Mesenchymal stem cell (in vitro differentiated cells and primary cell): ENCODE measurements at regions not wholly inside any gene's neighbourhood (a gene's known extent, or its start where the extent isn't known, plus 50 kb on each side); places are given as distances from the start of the nearest gene placed in this dataset.

ENCODE experiments used
- DNase-seq: peaks from one replicate; pipeline ENCODE4 v3.0.0-alpha.2; 2013
- H2AFZ ChIP-seq: one replicate; pipeline ENCODE4 v1.6.1; 2013; ENCODE audit warnings: low read depth, mild to moderate bottlenecking, control low read depth, inconsistent platforms, low read length, moderate library complexity
- H2AK5ac ChIP-seq: 2 replicates; pipeline ENCODE4 v1.6.1; 2013; ENCODE audit warnings: low read length, moderate library complexity, mild to moderate bottlenecking, inconsistent platforms; ENCODE audit not compliant: severe bottlenecking
- H2BK120ac ChIP-seq: one replicate; pipeline ENCODE4 v1.6.1; 2013; ENCODE audit warnings: low read depth, mild to moderate bottlenecking, inconsistent platforms, low read length, moderate library complexity
- H2BK12ac ChIP-seq, 2 experiments: one replicate each; pipeline ENCODE4 v1.6.1; 2013; ENCODE audit warnings: inconsistent platforms in 2 of 2, low read length in 2 of 2, mild to moderate bottlenecking in 2 of 2, moderate library complexity in 2 of 2, control low read depth in 1 of 2
- H2BK15ac ChIP-seq: one replicate; pipeline ENCODE4 v1.6.1; 2013; ENCODE audit warnings: mild to moderate bottlenecking, low read depth, inconsistent platforms; ENCODE audit not compliant: poor library complexity, severe bottlenecking
- H2BK5ac ChIP-seq: 2 replicates; pipeline ENCODE4 v1.6.1; 2013; ENCODE audit warnings: low read depth, mild to moderate bottlenecking, low read length, control low read depth, inconsistent platforms; ENCODE audit not compliant: poor library complexity, severe bottlenecking
- H3K14ac ChIP-seq, 2 experiments: one replicate each; pipeline ENCODE4 v1.6.1; 2013; ENCODE audit warnings: inconsistent platforms in 2 of 2, low read length in 2 of 2, control low read depth in 1 of 2, mild to moderate bottlenecking in 1 of 2, moderate library complexity in 1 of 2
- H3K18ac ChIP-seq, 2 experiments: one replicate each; pipeline ENCODE4 v1.6.1; 2013; ENCODE audit warnings: inconsistent platforms in 2 of 2, low read length in 2 of 2, control low read depth in 1 of 2, low read depth in 1 of 2, mild to moderate bottlenecking in 1 of 2
- H3K23ac ChIP-seq, 2 experiments: one replicate each; pipeline ENCODE4 v1.6.1; 2013; ENCODE audit warnings: inconsistent platforms in 2 of 2, low read length in 2 of 2, mild to moderate bottlenecking in 2 of 2, moderate library complexity in 2 of 2, control low read depth in 1 of 2
- H3K27ac ChIP-seq: 2 replicates; pipeline ENCODE4 v1.5.1; 2013; ENCODE audit warnings: mild to moderate bottlenecking, moderate library complexity, low read length, control low read depth, inconsistent platforms; ENCODE audit not compliant: poor library complexity, severe bottlenecking
- H3K27me3 ChIP-seq, 2 experiments: 2 replicates each; pipeline versions ENCODE4 v1.6.1 to v1.7.0; 2013; ENCODE audit warnings: low read length in 2 of 2, mild to moderate bottlenecking in 2 of 2, moderate library complexity in 2 of 2, control low read depth in 1 of 2, inconsistent platforms in 1 of 2; ENCODE audit not compliant: control insufficient read depth in 1 of 2, insufficient read depth in 1 of 2
- H3K36me3 ChIP-seq, 2 experiments: 2 replicates each; pipeline versions ENCODE4 v1.6.1 to v1.7.0; 2013; ENCODE audit warnings: low read length in 2 of 2, control low read depth in 1 of 2, inconsistent platforms in 1 of 2, low read depth in 1 of 2, mild to moderate bottlenecking in 1 of 2; ENCODE audit not compliant: insufficient read depth in 2 of 2, control insufficient read depth in 1 of 2
- H3K4ac ChIP-seq, 2 experiments: one replicate each; pipeline ENCODE4 v1.6.1; 2013; ENCODE audit warnings: inconsistent platforms in 2 of 2, low read length in 2 of 2, mild to moderate bottlenecking in 2 of 2, moderate library complexity in 2 of 2, control low read depth in 1 of 2, low read depth in 1 of 2
- H3K4me1 ChIP-seq: 2 replicates; pipeline ENCODE4 v1.6.1; 2013; ENCODE audit warnings: low read depth, low read length, control low read depth; ENCODE audit not compliant: control insufficient read depth, insufficient read depth
- H3K4me2 ChIP-seq: 2 replicates; pipeline ENCODE4 v1.6.1; 2013; ENCODE audit warnings: low read length, mild to moderate bottlenecking, inconsistent platforms; ENCODE audit not compliant: poor library complexity, severe bottlenecking
- H3K4me3 ChIP-seq, 2 experiments: 2 replicates each; pipeline versions ENCODE4 v1.5.1 to v1.7.0; 2013; ENCODE audit warnings: low read length in 2 of 2, mild to moderate bottlenecking in 2 of 2, control low read depth in 1 of 2, low read depth in 1 of 2; ENCODE audit not compliant: insufficient read depth in 1 of 2
- H3K79me1 ChIP-seq: replicated peaks from 2 replicates; pipeline ENCODE4 v1.6.1; 2013; ENCODE audit warnings: mild to moderate bottlenecking, control low read depth, low read length, inconsistent platforms; ENCODE audit not compliant: poor library complexity, severe bottlenecking
- H3K9ac ChIP-seq: 2 replicates; pipeline ENCODE4 v1.7.0; 2013; ENCODE audit warnings: mild to moderate bottlenecking, low read length, moderate library complexity
- H3K9me3 ChIP-seq: 2 replicates; pipeline ENCODE4 v1.7.0; 2013; ENCODE audit warnings: mild to moderate bottlenecking, low read length; ENCODE audit not compliant: control insufficient read depth
- H4K8ac ChIP-seq: one replicate; pipeline ENCODE4 v1.6.1; 2013; ENCODE audit warnings: inconsistent platforms, mild to moderate bottlenecking, low read length, moderate library complexity
- H4K91ac ChIP-seq: one replicate; pipeline ENCODE4 v1.6.1; 2013; ENCODE audit warnings: mild to moderate bottlenecking, low read length, inconsistent platforms
- WGBS: methylation state at CpG from one replicate; pipeline ENCODE4 v1.1.7; 2013; ENCODE audit warnings: mixed read lengths; 5-methylcytosine and 5-hydroxymethylcytosine counted together

DNA sequence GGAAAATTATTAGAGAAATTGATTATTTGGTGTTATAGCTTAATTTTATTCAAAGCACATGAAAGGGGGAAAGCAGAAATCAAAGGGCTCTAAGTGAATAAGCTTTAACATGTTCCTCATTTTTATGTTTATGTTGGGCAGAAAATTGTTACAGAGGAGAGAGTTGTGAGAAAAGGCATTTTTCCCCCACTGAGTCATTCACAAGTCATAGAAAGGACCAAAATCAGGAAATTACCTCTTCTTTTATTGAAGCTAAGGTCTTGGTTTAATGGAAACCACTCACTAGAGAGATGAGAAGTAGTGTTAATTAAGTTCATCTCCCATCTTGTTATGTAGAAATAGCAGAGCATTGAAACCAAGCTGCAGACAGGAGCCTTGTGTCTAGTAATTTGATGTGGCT is 175.3 kb upstream of the THUMPD2 start:
- H3K4me3 ChIP-seq = no peak overlapping the region
- no peaks in the 10 kb centered on the region for H3K4me1 ChIP-seq
- no peak overlapping the region for H2BK15ac ChIP-seq
- H2BK5ac ChIP-seq = no peak overlapping the region
- H3K4ac ChIP-seq = no peak overlapping the region
- H2AFZ ChIP-seq = no peak overlapping the region
- no peaks in the 10 kb centered on the region for H3K27me3 ChIP-seq
- no peak overlapping the region for H4K8ac ChIP-seq
- H3K27ac ChIP-seq = no peak overlapping the region
- no peak overlapping the region for H3K18ac ChIP-seq
- no peak overlapping the region for H4K91ac ChIP-seq
- H2BK12ac ChIP-seq = no peak overlapping the region
- H2AK5ac ChIP-seq = no peak overlapping the region
- no peak for DNase-seq
- H3K79me1 ChIP-seq = no peaks in the 10 kb centered on the region
- H3K14ac ChIP-seq = no peak overlapping the region
- no peak overlapping the region for H2BK120ac ChIP-seq
- no peak overlapping the region for H3K23ac ChIP-seq
- no peak overlapping the region for H3K4me2 ChIP-seq
- no peaks in the 10 kb centered on the region for H3K9me3 ChIP-seq
- no peaks in the 10 kb centered on the region for H3K36me3 ChIP-seq
- H3K9ac ChIP-seq = no peak overlapping the region

DNA sequence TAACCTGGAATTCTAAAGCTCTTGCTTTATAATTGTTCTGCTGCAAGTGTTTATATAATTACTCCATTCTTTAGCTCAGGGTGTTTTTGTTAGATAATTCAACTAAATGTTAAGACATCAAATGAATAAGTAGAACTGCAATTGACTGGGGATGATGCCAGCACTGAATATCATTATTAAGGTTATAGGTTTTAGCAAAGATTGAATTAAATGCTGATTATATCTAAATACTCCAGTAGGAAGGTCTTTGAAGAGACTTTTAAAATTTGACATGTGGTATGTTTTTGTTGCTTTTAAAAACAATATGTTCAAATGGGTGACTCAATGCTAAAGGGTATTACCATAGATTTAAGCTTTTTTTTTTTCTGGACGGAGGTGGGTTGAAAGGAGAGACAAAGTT is 170.1 kb upstream of the THUMPD2 start:
- DNase-seq = no peak
- Histone ChIP-seq H3K4ac (no peak overlapping the region), H3K36me3 (no peaks in the 10 kb centered on the region), H2AK5ac (no peak overlapping the region), H3K9me3 (no peaks in the 10 kb centered on the region), H3K18ac (no peak overlapping the region), H3K79me1 (no peaks in the 10 kb centered on the region), H4K8ac (no peak overlapping the region), H2BK15ac (no peak overlapping the region), H3K4me3 (no peak overlapping the region), H3K27ac (no peak overlapping the region), H2BK12ac (no peak overlapping the region), H3K9ac (no peak overlapping the region), H3K23ac (no peak overlapping the region), H2AFZ (no peak overlapping the region), H2BK5ac (no peak overlapping the region), H4K91ac (no peak overlapping the region), H3K4me1 (no peaks in the 10 kb centered on the region), H2BK120ac (no peak overlapping the region), H3K4me2 (no peak overlapping the region), H3K27me3 (no peaks in the 10 kb centered on the region), H3K14ac (no peak overlapping the region)
- no CpG with 5 or more reads among the region's 1 CpG for WGBS

DNA sequence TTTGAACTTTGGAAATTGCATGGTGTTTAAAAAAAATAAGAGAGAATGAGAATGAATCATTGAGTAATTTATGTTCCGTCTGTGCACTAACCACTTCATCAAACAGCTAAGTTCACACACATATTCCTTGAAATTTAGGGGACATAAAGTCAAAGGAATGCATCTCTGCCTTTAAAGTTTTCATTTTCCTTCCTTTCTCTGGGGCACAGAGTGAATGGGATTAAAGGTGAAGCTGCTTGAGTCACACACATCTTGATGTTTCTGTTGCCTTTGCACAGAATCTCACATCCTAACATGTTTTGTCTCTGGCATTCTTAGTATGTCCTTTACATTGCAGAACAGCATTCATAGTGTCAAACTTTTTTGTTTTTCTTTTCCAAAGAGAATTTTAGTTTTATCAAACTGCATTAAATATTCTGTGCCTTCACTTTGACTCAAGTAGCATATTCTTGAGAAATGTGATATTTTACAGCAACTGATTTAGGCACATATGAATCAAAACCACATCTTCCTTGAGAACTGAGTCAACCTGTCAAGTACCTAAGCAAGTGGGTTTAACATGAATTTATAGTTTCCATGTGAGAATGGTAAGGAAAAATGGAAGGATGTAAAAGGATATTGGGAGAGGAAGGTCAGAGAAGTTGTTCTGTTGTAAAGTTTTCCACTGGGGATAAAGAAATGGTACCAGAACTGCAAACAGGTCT is 169.1 kb upstream of the THUMPD2 start:
- H4K8ac ChIP-seq = no peak overlapping the region
- no peak overlapping the region for H4K91ac ChIP-seq
- H2AFZ ChIP-seq = no peak overlapping the region
- H2BK120ac ChIP-seq = no peak overlapping the region
- H2BK15ac ChIP-seq = no peak overlapping the region
- H2AK5ac ChIP-seq = no peak overlapping the region
- no CpG with 5 or more reads among the region's 1 CpG for WGBS
- H3K23ac ChIP-seq = no peak overlapping the region
- no peak overlapping the region for H3K14ac ChIP-seq
- H2BK5ac ChIP-seq = no peak overlapping the region
- no peak overlapping the region for H3K4me2 ChIP-seq
- no peaks in the 10 kb centered on the region for H3K27me3 ChIP-seq
- H3K4me1 ChIP-seq = no peaks in the 10 kb centered on the region
- no peaks in the 10 kb centered on the region for H3K9me3 ChIP-seq
- H3K36me3 ChIP-seq = no peaks in the 10 kb centered on the region
- no peak overlapping the region for H2BK12ac ChIP-seq
- H3K18ac ChIP-seq = no peak overlapping the region
- no peak overlapping the region for H3K4me3 ChIP-seq
- H3K27ac ChIP-seq = no peak overlapping the region
- peak; percentile 18 for DNase-seq
- no peak overlapping the region for H3K9ac ChIP-seq
- H3K79me1 ChIP-seq = no peaks in the 10 kb centered on the region
- no peak overlapping the region for H3K4ac ChIP-seq

DNA sequence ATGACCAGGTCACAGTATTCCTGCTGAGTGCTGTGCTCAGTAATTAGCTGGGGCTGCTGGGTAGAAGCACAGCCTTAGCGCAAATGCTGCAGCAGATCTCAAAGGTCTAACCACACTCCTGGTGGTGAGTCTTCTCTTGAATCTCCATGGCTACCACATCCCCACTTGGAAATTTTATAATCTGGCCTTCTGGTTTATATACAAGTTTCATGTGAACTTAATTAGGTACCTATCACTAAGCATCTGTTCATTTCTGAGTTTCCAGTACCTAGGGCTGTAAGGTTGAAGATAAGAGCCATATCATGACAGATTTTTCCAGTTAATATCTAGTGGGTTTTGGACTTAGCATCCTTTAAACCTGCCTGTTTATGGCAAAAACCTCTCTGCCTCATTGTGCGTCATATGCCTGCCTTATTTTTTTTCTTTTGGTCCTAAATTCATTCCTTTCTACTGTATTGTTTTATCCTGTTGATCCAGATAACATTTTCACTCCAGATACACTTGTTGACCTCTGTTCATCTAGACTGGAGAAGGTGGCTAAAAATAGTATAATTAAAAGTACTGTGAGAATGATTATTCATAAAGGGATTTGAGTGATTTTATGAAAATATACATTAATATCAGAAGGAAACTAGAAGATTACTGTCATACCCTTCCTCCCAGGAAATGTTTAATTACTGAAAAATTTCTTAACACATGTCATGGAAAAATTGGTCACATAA is 168.4 kb upstream of the THUMPD2 start:
- H3K23ac ChIP-seq = no peak overlapping the region
- H3K4me3 ChIP-seq = no peak overlapping the region
- no peak overlapping the region for H2AFZ ChIP-seq
- H2BK15ac ChIP-seq = no peak overlapping the region
- H3K27me3 ChIP-seq = no peaks in the 10 kb centered on the region
- no peak overlapping the region for H2BK12ac ChIP-seq
- no peak overlapping the region for H3K9ac ChIP-seq
- H3K9me3 ChIP-seq = no peaks in the 10 kb centered on the region
- no peak overlapping the region for H3K27ac ChIP-seq
- no peak overlapping the region for H2BK5ac ChIP-seq
- H3K4me1 ChIP-seq = no peaks in the 10 kb centered on the region
- H4K91ac ChIP-seq = no peak overlapping the region
- no peaks in the 10 kb centered on the region for H3K36me3 ChIP-seq
- no peak overlapping the region for H3K14ac ChIP-seq
- H2AK5ac ChIP-seq = peak overlapping the region; percentile 71
- no peak for DNase-seq
- WGBS = 89% methylated on average over 2 of the region's 2 CpGs
- no peak overlapping the region for H4K8ac ChIP-seq
- H2BK120ac ChIP-seq = no peak overlapping the region
- no peak overlapping the region for H3K4ac ChIP-seq
- H3K18ac ChIP-seq = no peak overlapping the region
- no peaks in the 10 kb centered on the region for H3K79me1 ChIP-seq
- no peak overlapping the region for H3K4me2 ChIP-seq
